H1 (cell line): ENCODE measurements at regions not wholly inside any gene's neighbourhood (a gene's known extent, or its start where the extent isn't known, plus 50 kb on each side); places are given as distances from the start of the nearest gene placed in this dataset.

Source experiments
- CTCF ChIA-PET: fragments of 300-600 bp; sonication (Branson Sonifier 250); formaldehyde crosslinking; loops from one replicate; lab custom pipeline; 2021; ENCODE audit not compliant: partially characterized antibody; lab: Charles Lee
- POLR2A ChIA-PET: fragments of 300-600 bp; sonication (Branson Sonifier 250); formaldehyde crosslinking; loops from one replicate; lab custom pipeline; 2021; ENCODE audit warnings: inconsistent platforms; ENCODE audit not compliant: partially characterized antibody; lab: Charles Lee
- DNase-seq, 2 experiments: peaks; one replicate each; pipeline versions ENCODE4 v3.0.0 to v3.0.0-alpha.2; 2010 to 2022; ENCODE audit warnings: low spot score in 2 of 2, low read depth in 1 of 2, mixed read lengths in 1 of 2
- FAIRE-seq: peaks from 2 replicates; lab custom pipeline; 2011; peaks lifted over from hg19 to GRCh38; lab: Jason Lieb, UNC
- H2AFZ ChIP-seq: 2 replicates; pipeline ENCODE4 v1.8.1; 2012; ENCODE audit warnings: low read length, inconsistent platforms
- H2AK5ac ChIP-seq: 2 replicates; pipeline ENCODE4 v1.6.1; 2013; ENCODE audit warnings: low read depth, low read length
- H2BK120ac ChIP-seq: replicated peaks from 2 replicates; pipeline ENCODE3; 2013; ENCODE audit warnings: low read depth, low read length, inconsistent platforms
- H2BK12ac ChIP-seq: 2 replicates; pipeline ENCODE4 v1.6.1; 2013; ENCODE audit warnings: low read depth, low read length
- H2BK15ac ChIP-seq: 2 replicates; pipeline ENCODE4 v1.6.1; 2013; ENCODE audit warnings: low read length
- H2BK20ac ChIP-seq: 2 replicates; pipeline ENCODE4 v1.6.1; 2013; ENCODE audit warnings: low read length
- H2BK5ac ChIP-seq: 2 replicates; pipeline ENCODE4 v1.6.1; 2013; ENCODE audit warnings: low read depth, low read length
- H3K14ac ChIP-seq: 2 replicates; pipeline ENCODE4 v1.6.1; 2013; ENCODE audit warnings: inconsistent platforms; ENCODE audit not compliant: insufficient read length
- H3K18ac ChIP-seq: 2 replicates; pipeline ENCODE4 v1.6.1; 2013; ENCODE audit warnings: low read length; ENCODE audit errors: extremely low read depth
- H3K23ac ChIP-seq: 2 replicates; pipeline ENCODE4 v1.6.1; 2013; ENCODE audit warnings: inconsistent platforms; ENCODE audit not compliant: insufficient read length
- H3K23me2 ChIP-seq: 2 replicates; pipeline ENCODE4 v1.6.1; 2013; ENCODE audit warnings: low read depth, low read length
- H3K27ac ChIP-seq: 2 replicates; pipeline ENCODE4 v1.6.1; 2011; ENCODE audit warnings: low read depth, low read length, inconsistent platforms
- H3K27me3 ChIP-seq, 4 experiments: replicated peaks in 1 of 4; 1 replicate in 1 of 4; 2 replicates in 3 of 4; pipeline versions ENCODE4 v1.6.1 to v1.8.1; 2011 to 2013; ENCODE audit warnings: low read length in 3 of 4, mild to moderate bottlenecking in 3 of 4, inconsistent platforms in 2 of 4, mixed read lengths in 2 of 4, moderate library complexity in 1 of 4; ENCODE audit not compliant: control insufficient read depth in 3 of 4, insufficient read depth in 3 of 4; ENCODE audit errors: extremely low read depth in 1 of 4
- H3K36me3 ChIP-seq, 4 experiments: 2 replicates each; pipeline versions ENCODE4 v1.6.1 to v1.8.1; 2011 to 2013; ENCODE audit warnings: mild to moderate bottlenecking in 4 of 4, low read length in 3 of 4, moderate library complexity in 2 of 4, control low read depth in 1 of 4, inconsistent platforms in 1 of 4; ENCODE audit not compliant: insufficient read depth in 4 of 4, control insufficient read depth in 2 of 4
- H3K4ac ChIP-seq: replicated peaks from 2 replicates; pipeline ENCODE3; 2013; ENCODE audit warnings: low read length, low read depth, mixed read lengths, inconsistent platforms; ENCODE audit not compliant: insufficient read length
- H3K4me1 ChIP-seq, 4 experiments: replicated peaks in 1 of 4; 1 replicate in 1 of 4; 2 replicates in 3 of 4; pipeline versions ENCODE4 v1.6.1 to v1.8.1; 2011 to 2013; ENCODE audit warnings: low read length in 3 of 4, inconsistent platforms in 2 of 4, mixed read lengths in 1 of 4; ENCODE audit not compliant: insufficient read depth in 4 of 4, control insufficient read depth in 3 of 4
- H3K4me2 ChIP-seq, 2 experiments: 2 replicates each; pipeline versions ENCODE4 v1.6.1 to v1.8.1; 2011 to 2013; ENCODE audit warnings: low read depth in 2 of 2, low read length in 2 of 2, control low read depth in 1 of 2, inconsistent platforms in 1 of 2, mild to moderate bottlenecking in 1 of 2; ENCODE audit not compliant: insufficient read depth in 1 of 2
- H3K4me3 ChIP-seq, 4 experiments: fragments of 200-600, 300-600 bp in 1 of 4; sonication (generic), shearing (Covaris generic), sonication (Bioruptor Twin) in 1 of 4; 2 replicates each; pipeline versions ENCODE4 v1.5.1 to v1.8.1; 2011 to 2016; ENCODE audit warnings: low read length in 4 of 4, low read depth in 3 of 4, control low read depth in 2 of 4, inconsistent platforms in 2 of 4, mild to moderate bottlenecking in 2 of 4, mixed read lengths in 1 of 4, moderate library complexity in 1 of 4; ENCODE audit not compliant: insufficient read depth in 2 of 4; ENCODE audit errors: extremely low read depth in 1 of 4
- H3K56ac ChIP-seq: replicated peaks from 2 replicates; pipeline ENCODE3; 2013; ENCODE audit warnings: low read depth, mild to moderate bottlenecking, mixed read lengths, low read length, inconsistent platforms; ENCODE audit not compliant: insufficient read length
- H3K79me1 ChIP-seq: 2 replicates; pipeline ENCODE4 v1.6.1; 2013; ENCODE audit warnings: low read depth, low read length, control low read depth
- H3K79me2 ChIP-seq, 2 experiments: 2 replicates each; pipeline versions ENCODE4 v1.6.1 to v1.8.1; 2012 to 2013; ENCODE audit warnings: low read length in 2 of 2, mild to moderate bottlenecking in 2 of 2, inconsistent platforms in 1 of 2; ENCODE audit not compliant: insufficient read depth in 2 of 2, control insufficient read depth in 1 of 2
- H3K9ac ChIP-seq, 4 experiments: replicated peaks in 1 of 4; 1 replicate in 1 of 4; 2 replicates in 3 of 4; pipeline versions ENCODE4 v1.6.1 to v1.8.1; 2011 to 2013; ENCODE audit warnings: low read depth in 3 of 4, low read length in 3 of 4, control low read depth in 2 of 4, mild to moderate bottlenecking in 2 of 4, moderate library complexity in 2 of 4, inconsistent platforms in 1 of 4; ENCODE audit errors: extremely low read depth in 1 of 4
- H3K9me3 ChIP-seq, 2 experiments: 2 replicates each; pipeline versions ENCODE4 v1.6.1 to v1.8.1; 2012 to 2013; ENCODE audit warnings: mild to moderate bottlenecking in 2 of 2, moderate library complexity in 2 of 2, control low read depth in 1 of 2, inconsistent platforms in 1 of 2, low read depth in 1 of 2, low read length in 1 of 2, mixed read lengths in 1 of 2; ENCODE audit not compliant: insufficient read depth in 2 of 2
- H4K20me1 ChIP-seq, 2 experiments: replicated peaks in 1 of 2; 2 replicates each; pipeline versions ENCODE3 to v1.8.1; 2011 to 2013; ENCODE audit warnings: inconsistent platforms in 2 of 2, low read length in 2 of 2, mild to moderate bottlenecking in 1 of 2; ENCODE audit not compliant: insufficient read depth in 2 of 2, control insufficient read depth in 1 of 2
- H4K5ac ChIP-seq: 2 replicates; pipeline ENCODE4 v1.6.1; 2013; ENCODE audit warnings: low read length, low read depth, mixed read lengths, inconsistent platforms; ENCODE audit not compliant: insufficient read length
- H4K8ac ChIP-seq: 2 replicates; pipeline ENCODE4 v1.8.0; 2013; ENCODE audit warnings: mild to moderate bottlenecking, moderate library complexity, low read length, inconsistent platforms; ENCODE audit not compliant: insufficient read depth; ENCODE audit errors: extremely low read depth
- H4K91ac ChIP-seq: replicated peaks from 2 replicates; pipeline ENCODE3; 2013; ENCODE audit warnings: low read length, mixed read lengths, inconsistent platforms; ENCODE audit not compliant: insufficient read length
- BACH1 ChIP-seq: IDR thresholded peaks from 2 replicates; pipeline ENCODE4 v1.6.1; 2012; ENCODE audit warnings: low read length, improper control_type of control experiment
- GTF2F1 ChIP-seq: IDR thresholded peaks from 2 replicates; pipeline ENCODE4 v1.6.1; 2012; ENCODE audit warnings: low read depth, low read length, improper control_type of control experiment, borderline replicate concordance
- HDAC2 ChIP-seq, 2 experiments: fragments of 300-600 bp in 1 of 2; sonication (generic) in 1 of 2; IDR thresholded peaks; 2 replicates each; pipeline ENCODE4 v1.6.1; 2011 to 2012; ENCODE audit warnings: low read depth in 2 of 2, low read length in 2 of 2, mild to moderate bottlenecking in 2 of 2, moderate library complexity in 2 of 2, borderline replicate concordance in 1 of 2, inconsistent platforms in 1 of 2
- JUN ChIP-seq: IDR thresholded peaks from 2 replicates; pipeline ENCODE4 v1.6.1; 2011; ENCODE audit warnings: low read depth, mild to moderate bottlenecking, improper control_type of control experiment, low read length
- SAP30 ChIP-seq: fragments of 300-600 bp; sonication (generic); IDR thresholded peaks from 2 replicates; pipeline ENCODE4 v1.7.1; 2012; ENCODE audit warnings: low read length, moderate library complexity, mild to moderate bottlenecking, inconsistent platforms; ENCODE audit not compliant: insufficient read depth, insufficient replicate concordance
- USF2 ChIP-seq: IDR thresholded peaks from 2 replicates; pipeline ENCODE4 v1.6.1; 2011; ENCODE audit warnings: low read length, improper control_type of control experiment
- WGBS, 2 experiments: shearing (Covaris generic) in 1 of 2; methylation state at CpG; one replicate each; pipeline versions ENCODE4 v1.1.6 to v1.1.7; 2013 to 2015; ENCODE audit warnings: low lambda C conversion rate in 2 of 2, mixed read lengths in 2 of 2, inconsistent platforms in 1 of 2, low coverage in 1 of 2, missing lambda C conversion rate in 1 of 2; ENCODE audit not compliant: insufficient replicate concordance in 2 of 2, insufficient coverage in 1 of 2, insufficient read length in 1 of 2; ENCODE audit errors: extremely low coverage in 1 of 2, missing lambda C conversion rate in 1 of 2; 5-methylcytosine and 5-hydroxymethylcytosine counted together

GRCh38 chr16:59604354-59604753 is 870.2 kb upstream of the GOT2 start:
- H3K4me2 ChIP-seq: no peak overlapping the region
- no peak overlapping the region for H2BK5ac ChIP-seq
- DNase-seq (no peak), FAIRE-seq (no peak)
- ChIA-PET POLR2A (no interaction called here), CTCF (no interaction called here)
- H3K79me1 ChIP-seq: no peaks in the 10 kb centered on the region
- H4K8ac ChIP-seq: no peak overlapping the region
- H3K27ac ChIP-seq: no peak overlapping the region
- no peak overlapping the region for H2BK12ac ChIP-seq
- no peaks in the 10 kb centered on the region for H4K20me1 ChIP-seq
- H3K18ac ChIP-seq: no peak overlapping the region
- WGBS, 2 experiments: 81% methylated on average over 1 of the region's 1 CpG; no CpG with 5 or more reads in 1 of the 2 experiments
- H3K36me3 ChIP-seq: no peaks in the 10 kb centered on the region
- no peak overlapping the region for H3K4ac ChIP-seq
- H3K56ac ChIP-seq: no peak overlapping the region
- TF ChIP-seq USF2 (no peak), BACH1 (no peak), SAP30 (no peak), GTF2F1 (no peak), JUN (no peak), HDAC2 (IDR thresholded peaks at IDR 0.05; ENCODE audit: borderline replicate concordance in 1 of 2, low read depth in 2 of 2, low read length in 2 of 2) (no peak)
- H2AK5ac ChIP-seq: no peak overlapping the region
- H3K23ac ChIP-seq: no peak overlapping the region
- no peaks in the 10 kb centered on the region for H3K79me2 ChIP-seq
- no peak overlapping the region for H3K4me3 ChIP-seq
- H3K23me2 ChIP-seq: no peaks in the 10 kb centered on the region
- no peaks in the 10 kb centered on the region for H3K9me3 ChIP-seq
- no peak overlapping the region for H3K9ac ChIP-seq
- H3K27me3 ChIP-seq: no peaks in the 10 kb centered on the region
- H3K4me1 ChIP-seq: no peaks in the 10 kb centered on the region
- no peak overlapping the region for H2BK120ac ChIP-seq
- no peak overlapping the region for H3K14ac ChIP-seq
- no peak overlapping the region for H4K91ac ChIP-seq
- H2BK15ac ChIP-seq: no peak overlapping the region
- H4K5ac ChIP-seq: no peak overlapping the region
- H2BK20ac ChIP-seq: no peak overlapping the region
- no peak overlapping the region for H2AFZ ChIP-seq
